Body of pancreas (tissue), 4 donors: ENCODE measurements at regions not wholly inside any gene's neighbourhood (a gene's known extent, or its start where the extent isn't known, plus 50 kb on each side); places are given as distances from the start of the nearest gene placed in this dataset.

Source experiments
- ATAC-seq: fragments of 150-250 bp; one replicate; pipeline ENCODE4 v1.9.1; 2016
- DNase-seq, 4 donors: peaks; one replicate each; pipeline ENCODE4 v3.0.0-alpha.2; 2019
- H3K27ac ChIP-seq, 4 donors: fragments of 200-600 bp; sonication (generic); 1 replicate in 3 of 4; 2 replicates in 1 of 4; pipeline versions ENCODE4 v1.5.1 to v1.6.1; 2016 to 2019; ENCODE audit warnings: mild to moderate bottlenecking in 1 of 4, mixed read lengths in 1 of 4, moderate library complexity in 1 of 4
- H3K27me3 ChIP-seq, 2 donors: fragments of 200-600 bp; sonication (generic); one replicate each; pipeline ENCODE4 v1.6.0; 2016; ENCODE audit warnings: mild to moderate bottlenecking in 1 of 2
- H3K36me3 ChIP-seq, 2 donors: fragments of 200-600 bp; sonication (generic); replicated peaks in 1 of 2; 2 replicates each; pipeline ENCODE4 v1.5.1; 2016; ENCODE audit warnings: low read depth in 2 of 2; ENCODE audit not compliant: insufficient read depth in 1 of 2
- H3K4me1 ChIP-seq: fragments of 200-600 bp; sonication (generic); one replicate; pipeline ENCODE4 v1.6.0; 2016
- H3K4me3 ChIP-seq, 2 donors: fragments of 200-600 bp; sonication (generic); 1 replicate in 1 of 2; 2 replicates in 1 of 2; pipeline ENCODE4 v1.5.1; 2016 to 2019
- H3K9me3 ChIP-seq, 3 donors: fragments of 200-600 bp; sonication (generic); 1 replicate in 2 of 3; 2 replicates in 1 of 3; pipeline ENCODE4 v1.5.1; 2016
- CTCF ChIP-seq, 7 experiments: fragments of 450-650 bp in 4 of 7; fragments of 200-600 bp in 3 of 7; sonication (generic) in 3 of 7; IDR thresholded peaks; one replicate each; pipeline ENCODE4 v1.5.1; 2016 to 2019; ENCODE audit warnings: antibody characterized with exemption in 7 of 7
- POLR2A ChIP-seq, 3 donors: fragments of 450-650 bp; IDR thresholded peaks; one replicate each; pipeline ENCODE4 v1.6.1; 2016; ENCODE audit warnings: antibody characterized with exemption in 3 of 3, mild to moderate bottlenecking in 2 of 3
- WGBS, 2 donors: methylation state at CpG; one replicate each; pipeline ENCODE4 v1.1.5; 2017; 5-methylcytosine and 5-hydroxymethylcytosine counted together
- intact Hi-C: fragments of 100-400 bp; cut with DNase I; formaldehyde crosslinking; loops from one replicate; pipeline ENCODE4 v1.15.1; 2023

- intact Hi-C loops, result no loop called here
- Histone ChIP-seq H3K4me3 (no peak overlapping the region), H3K9me3 (no peaks in the 10 kb centered on the region), H3K36me3 (no peaks in the 10 kb centered on the region), H3K27me3 (no peaks in the 10 kb centered on the region), H3K4me1 (no peaks in the 10 kb centered on the region), H3K27ac (no peak overlapping the region)
- TF ChIP-seq CTCF (IDR thresholded peaks at IDR 0.05) (no peak), POLR2A (IDR thresholded peaks at IDR 0.05) (no peak)
- DNase-seq, result no peak
- 61 to 79% methylated on average over 1 of the region's 1 CpG for WGBS, 2 donors
- no peak for ATAC-seq
Observed at GRCh38 chr17:34117811-34118210, 137.3 kb upstream of the CCL2 start.

- Histone ChIP-seq H3K4me1 (no peaks in the 10 kb centered on the region), H3K36me3 (no peaks in the 10 kb centered on the region), H3K27ac (no peak overlapping the region), H3K4me3 (no peak overlapping the region), H3K9me3 (no peaks in the 10 kb centered on the region), H3K27me3 (no peaks in the 10 kb centered on the region)
- intact Hi-C loops, result no loop called here
- 29 to 50% methylated on average over 3 of the region's 3 CpGs for WGBS, 2 donors
- TF ChIP-seq CTCF (IDR thresholded peaks at IDR 0.05) (no peak), POLR2A (IDR thresholded peaks at IDR 0.05) (no peak)
- ATAC-seq (no peak), DNase-seq (no peak)
Observed at GRCh38 chr17:34118564-34118963, 136.5 kb upstream of the CCL2 start.

GRCh38 chr17:34121311-34121710, 133.8 kb upstream of the CCL2 start:
- H3K27ac ChIP-seq, result no peak overlapping the region
- TF ChIP-seq CTCF (IDR thresholded peaks at IDR 0.05) (no peak), POLR2A (IDR thresholded peaks at IDR 0.05) (no peak)
- H3K4me3 ChIP-seq, result no peak overlapping the region
- no peak for DNase-seq
- intact Hi-C loops, result no loop called here
- H3K9me3 ChIP-seq, result no peaks in the 10 kb centered on the region
- H3K27me3 ChIP-seq, result no peaks in the 10 kb centered on the region
- ATAC-seq, result no peak
- WGBS, 2 donors, result 47 to 51% methylated on average over 4 of the region's 4 CpGs
- no peaks in the 10 kb centered on the region for H3K4me1 ChIP-seq
- no peaks in the 10 kb centered on the region for H3K36me3 ChIP-seq

- Histone ChIP-seq H3K27me3 (no peaks in the 10 kb centered on the region), H3K9me3 (no peaks in the 10 kb centered on the region), H3K27ac (no peak overlapping the region), H3K4me1 (no peaks in the 10 kb centered on the region), H3K36me3 (no peaks in the 10 kb centered on the region), H3K4me3 (no peak overlapping the region)
- TF ChIP-seq POLR2A (IDR thresholded peaks at IDR 0.05) (no peak), CTCF (IDR thresholded peaks at IDR 0.05) (no peak)
- ATAC-seq (no peak), DNase-seq (no peak)
- WGBS, 2 donors, result 39 to 58% methylated on average over 2 of the region's 2 CpGs
- intact Hi-C loops, result no loop called here
Observed at GRCh38 chr17:34122515-34122914, 132.6 kb upstream of the CCL2 start.

- no peaks in the 10 kb centered on the region for H3K4me1 ChIP-seq
- intact Hi-C loops, result no loop called here
- DNase-seq, result no peak
- no peaks in the 10 kb centered on the region for H3K9me3 ChIP-seq
- H3K4me3 ChIP-seq, result no peak overlapping the region
- no peaks in the 10 kb centered on the region for H3K27me3 ChIP-seq
- ATAC-seq, result no peak
- no peak for TF ChIP-seq CTCF (IDR thresholded peaks at IDR 0.05)
- no peak for TF ChIP-seq POLR2A (IDR thresholded peaks at IDR 0.05)
- H3K27ac ChIP-seq, result no peak overlapping the region
- H3K36me3 ChIP-seq, result no peaks in the 10 kb centered on the region
- WGBS, 2 donors, result 74 to 76% methylated on average over 6 of the region's 6 CpGs
Observed at GRCh38 chr17:34125010-34125409, 130.1 kb upstream of the CCL2 start.
